MCF 10A (cell line): ENCODE measurements at regions not wholly inside any gene's neighbourhood (a gene's known extent, or its start where the extent isn't known, plus 50 kb on each side); places are given as distances from the start of the nearest gene placed in this dataset.

ENCODE experiments used
- BruUV-seq: library from RNA; stranded (reverse); fragments of 400-500 nt; replicated peaks from 2 replicates; lab custom pipeline; 2021; lab: Mats Ljungman, UMichigan
- CTCF ChIA-PET: fragments of 300-600 bp; sonication (Branson Sonifier 250); formaldehyde crosslinking; extraction: SDS; loops from one replicate; lab custom pipeline; 2021; ENCODE audit warnings: antibody characterized with exemption, inconsistent platforms; lab: Yijun Ruan, JAX
- POLR2A ChIA-PET: fragments of 300-600, 350-650 bp; sonication (Branson Sonifier 250); formaldehyde crosslinking; extraction: SDS; loops from one replicate; lab custom pipeline; 2020; ENCODE audit warnings: antibody characterized with exemption, inconsistent platforms; lab: Yijun Ruan, JAX
- DNase-seq: peaks from one replicate; pipeline ENCODE4 v3.0.0-alpha.2; 2018; ENCODE audit not compliant: unreplicated experiment
- H3K27ac Mint-ChIP-seq: one replicate; pipeline ENCODE4 v1.8.0; 2022; ENCODE audit warnings: mild to moderate bottlenecking, low read depth, mixed read lengths; ENCODE audit not compliant: unreplicated experiment
- H3K27me3 Mint-ChIP-seq: one replicate; pipeline ENCODE4 v1.8.0; 2022; ENCODE audit warnings: mixed read lengths; ENCODE audit not compliant: insufficient read depth, unreplicated experiment
- H3K36me3 Mint-ChIP-seq: one replicate; pipeline ENCODE4 v1.8.0; 2022; ENCODE audit warnings: mild to moderate bottlenecking, moderate library complexity, mixed read lengths; ENCODE audit not compliant: insufficient read depth, unreplicated experiment
- H3K4me1 Mint-ChIP-seq: one replicate; pipeline ENCODE4 v1.8.0; 2022; ENCODE audit warnings: mixed read lengths; ENCODE audit not compliant: insufficient read depth, unreplicated experiment
- H3K4me3 Mint-ChIP-seq: one replicate; pipeline ENCODE4 v1.8.0; 2022; ENCODE audit warnings: mild to moderate bottlenecking, moderate library complexity, mixed read lengths; ENCODE audit not compliant: unreplicated experiment
- H3K9me3 Mint-ChIP-seq: one replicate; pipeline ENCODE4 v1.8.0; 2022; ENCODE audit warnings: mixed read lengths; ENCODE audit not compliant: unreplicated experiment
- intact Hi-C: fragments of 100-400 bp; cut with micrococcal nuclease; formaldehyde crosslinking; loops from 2 replicates; pipeline ENCODE4 v1.14.1; 2022
- TF ChIP-seq, protein P1 (sequence below): fragments of 200-600 bp; IDR thresholded peaks from one replicate; pipeline ENCODE4 v1.8.0; 2022; ENCODE audit warnings: antibody characterized with exemption, mild to moderate bottlenecking; ENCODE audit not compliant: unreplicated experiment

GRCh38 chr9:118088090-118088489 is 383.9 kb downstream of the TLR4 start:
- Mint-ChIP-seq H3K4me3 (no peak overlapping the region), H3K27ac (no peak overlapping the region), H3K9me3 (peaks cover 18% of the 10 kb centered on the region), H3K4me1 (no peaks in the 10 kb centered on the region), H3K36me3 (no peaks in the 10 kb centered on the region), H3K27me3 (no peaks in the 10 kb centered on the region)
- no peak for DNase-seq
- no TSS peak for BruUV-seq
- ChIA-PET POLR2A (no interaction called here), CTCF (no interaction called here)
- TF ChIP-seq, protein P1, sequence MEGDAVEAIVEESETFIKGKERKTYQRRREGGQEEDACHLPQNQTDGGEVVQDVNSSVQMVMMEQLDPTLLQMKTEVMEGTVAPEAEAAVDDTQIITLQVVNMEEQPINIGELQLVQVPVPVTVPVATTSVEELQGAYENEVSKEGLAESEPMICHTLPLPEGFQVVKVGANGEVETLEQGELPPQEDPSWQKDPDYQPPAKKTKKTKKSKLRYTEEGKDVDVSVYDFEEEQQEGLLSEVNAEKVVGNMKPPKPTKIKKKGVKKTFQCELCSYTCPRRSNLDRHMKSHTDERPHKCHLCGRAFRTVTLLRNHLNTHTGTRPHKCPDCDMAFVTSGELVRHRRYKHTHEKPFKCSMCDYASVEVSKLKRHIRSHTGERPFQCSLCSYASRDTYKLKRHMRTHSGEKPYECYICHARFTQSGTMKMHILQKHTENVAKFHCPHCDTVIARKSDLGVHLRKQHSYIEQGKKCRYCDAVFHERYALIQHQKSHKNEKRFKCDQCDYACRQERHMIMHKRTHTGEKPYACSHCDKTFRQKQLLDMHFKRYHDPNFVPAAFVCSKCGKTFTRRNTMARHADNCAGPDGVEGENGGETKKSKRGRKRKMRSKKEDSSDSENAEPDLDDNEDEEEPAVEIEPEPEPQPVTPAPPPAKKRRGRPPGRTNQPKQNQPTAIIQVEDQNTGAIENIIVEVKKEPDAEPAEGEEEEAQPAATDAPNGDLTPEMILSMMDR, result no peak
- intact Hi-C loops, result no loop called here

DNA sequence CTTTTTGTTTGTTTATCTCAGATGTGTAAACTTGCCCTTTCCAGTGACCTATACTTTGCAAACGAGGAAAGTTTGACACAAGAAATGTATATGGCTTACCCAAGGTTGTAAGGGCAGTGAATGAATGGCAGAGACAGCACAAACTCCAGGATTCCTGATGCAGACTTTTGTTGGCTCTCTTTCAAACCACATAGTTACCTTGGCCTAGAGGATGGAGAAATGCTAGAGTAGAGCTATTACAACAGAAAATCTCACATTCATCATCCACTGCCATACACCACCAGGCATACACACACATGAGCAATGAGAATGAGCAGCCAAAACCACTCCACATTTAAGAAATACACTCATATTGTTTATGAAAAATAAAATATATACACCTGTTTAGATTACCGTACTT is 387.0 kb downstream of the TLR4 start:
- intact Hi-C loops, result no loop called here

DNA sequence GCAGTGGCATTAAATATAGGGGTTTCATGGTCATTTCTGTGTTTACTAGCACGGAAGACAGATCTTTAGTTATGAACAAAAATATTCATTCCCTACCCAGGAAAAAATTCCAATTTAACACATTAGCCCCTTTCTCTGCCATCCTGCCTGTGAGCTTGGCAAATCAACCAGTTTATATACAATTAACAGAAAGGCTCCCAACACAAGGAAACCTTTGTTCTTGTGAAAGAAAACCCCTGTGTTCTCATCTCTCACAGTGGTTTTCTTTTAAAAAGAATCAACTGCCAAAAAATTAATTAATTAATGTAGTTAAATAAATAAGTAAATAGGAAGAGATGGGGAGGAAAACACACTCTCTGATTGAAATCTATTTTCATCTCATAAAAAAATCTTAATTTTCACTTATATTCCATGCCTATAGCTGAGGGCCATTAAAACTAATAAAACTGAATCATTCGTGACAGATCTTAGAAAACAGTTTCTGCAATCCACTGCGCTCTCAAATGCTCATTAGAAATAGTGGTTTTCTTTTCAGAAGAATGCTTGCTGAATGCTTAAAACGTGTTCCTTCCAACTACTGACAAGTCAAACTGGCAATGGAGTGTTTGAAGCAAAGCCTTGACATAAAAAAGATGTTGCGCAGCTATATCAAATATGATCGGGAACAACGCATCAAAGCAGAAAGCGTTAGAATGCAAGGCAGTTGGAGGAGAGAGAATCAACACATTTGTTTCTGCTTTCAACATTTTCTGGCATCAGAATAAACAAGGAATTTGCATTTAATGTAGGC is 387.7 kb downstream of the TLR4 start:
- no peak overlapping the region for H3K27ac Mint-ChIP-seq
- ChIA-PET POLR2A (no interaction called here), CTCF (no interaction called here)
- H3K9me3 Mint-ChIP-seq, result peaks cover 25% of the 10 kb centered on the region
- H3K4me1 Mint-ChIP-seq, result no peaks in the 10 kb centered on the region
- intact Hi-C loops, result no loop called here
- H3K36me3 Mint-ChIP-seq, result no peaks in the 10 kb centered on the region
- H3K27me3 Mint-ChIP-seq, result no peaks in the 10 kb centered on the region
- H3K4me3 Mint-ChIP-seq, result no peak overlapping the region
- DNase-seq, result no peak
- BruUV-seq, result no TSS peak
- TF ChIP-seq, protein P1, result no peak

More for the DNA sequence above, 387.0 kb downstream of the TLR4 start:
- Mint-ChIP-seq H3K4me1 (no peaks in the 10 kb centered on the region), H3K9me3 (peaks cover 25% of the 10 kb centered on the region), H3K27ac (no peak overlapping the region), H3K4me3 (no peak overlapping the region), H3K27me3 (no peaks in the 10 kb centered on the region), H3K36me3 (no peaks in the 10 kb centered on the region)
- BruUV-seq, result no TSS peak
- POLR2A ChIA-PET, result no interaction called here
- peak; percentile 60 for DNase-seq
- CTCF ChIA-PET, result no interaction called here
- TF ChIP-seq, protein P1, result no peak

- DNase-seq, result no peak
- Mint-ChIP-seq H3K9me3 (peaks cover 14% of the 10 kb centered on the region), H3K4me1 (no peaks in the 10 kb centered on the region), H3K4me3 (no peak overlapping the region), H3K36me3 (no peaks in the 10 kb centered on the region), H3K27ac (no peak overlapping the region), H3K27me3 (no peaks in the 10 kb centered on the region)
- intact Hi-C loops, result no loop called here
- BruUV-seq, result no TSS peak
- POLR2A ChIA-PET, result no interaction called here
- CTCF ChIA-PET, result interaction anchor here (0.6 kb wide), 1 partner anchor 76 kb away, joined by 3 read pairs; no protein-coding TSS in a partner anchor
- TF ChIP-seq, protein P1, result no peak
These were observed 390.2 kb downstream of the TLR4 start for GRCh38 chr9:118094387-118094786.
